MM.1S (cell line): ENCODE measurements at regions not wholly inside any gene's neighbourhood (a gene's known extent, or its start where the extent isn't known, plus 50 kb on each side); places are given as distances from the start of the nearest gene placed in this dataset.

Experiments used
- DNase-seq: peaks from one replicate; pipeline ENCODE4 v3.0.0-alpha.2; 2015
- H2AFZ ChIP-seq: fragments of 300-600 bp; sonication (generic); 2 replicates; pipeline ENCODE4 v1.6.0; 2016; ENCODE audit warnings: antibody characterized with exemption, low read length
- H3F3A ChIP-seq: fragments of 300-600 bp; sonication (generic); 2 replicates; pipeline ENCODE4 v1.6.1; 2016; ENCODE audit warnings: mild to moderate bottlenecking, antibody characterized with exemption, low read length, moderate library complexity, mixed read lengths; ENCODE audit not compliant: insufficient read depth
- H3K27ac ChIP-seq: fragments of 300-600 bp; sonication (generic); 2 replicates; pipeline ENCODE4 v1.5.1; 2016; ENCODE audit warnings: mild to moderate bottlenecking, low read length
- H3K27me3 ChIP-seq: fragments of 300-600 bp; sonication (generic); replicated peaks from 2 replicates; pipeline ENCODE4 v1.6.0; 2016; ENCODE audit warnings: low read length; ENCODE audit not compliant: insufficient read depth
- H3K36me3 ChIP-seq: fragments of 300-600 bp; sonication (generic); replicated peaks from 2 replicates; pipeline ENCODE4 v1.6.1; 2016; ENCODE audit warnings: mild to moderate bottlenecking, low read length, mixed read lengths; ENCODE audit not compliant: insufficient read depth
- H3K4me1 ChIP-seq: fragments of 300-600 bp; sonication (generic); 2 replicates; pipeline ENCODE4 v1.6.1; 2016; ENCODE audit warnings: low read length, mixed read lengths
- H3K4me2 ChIP-seq: fragments of 300-600 bp; sonication (generic); 2 replicates; pipeline ENCODE4 v1.6.0; 2016; ENCODE audit warnings: low read depth, low read length
- H3K4me3 ChIP-seq: fragments of 300-600 bp; sonication (generic); 2 replicates; pipeline ENCODE4 v1.5.1; 2016; ENCODE audit warnings: low read length, mixed read lengths
- H3K79me2 ChIP-seq: fragments of 300-600 bp; sonication (generic); 2 replicates; pipeline ENCODE4 v1.6.1; 2016; ENCODE audit warnings: mixed run types, low read length, mixed read lengths
- H3K9ac ChIP-seq: fragments of 300-600 bp; sonication (generic); 2 replicates; pipeline ENCODE4 v1.6.1; 2016; ENCODE audit warnings: low read length, mixed read lengths
- H3K9me2 ChIP-seq: fragments of 300-600 bp; sonication (generic); replicated peaks from 2 replicates; pipeline ENCODE4 v1.6.1; 2016; ENCODE audit warnings: mild to moderate bottlenecking, low read length, mixed read lengths; ENCODE audit not compliant: insufficient read depth
- H3K9me3 ChIP-seq: fragments of 300-600 bp; sonication (generic); replicated peaks from 2 replicates; pipeline ENCODE4 v1.6.1; 2016; ENCODE audit warnings: mild to moderate bottlenecking, low read length, mixed read lengths; ENCODE audit not compliant: insufficient read depth
- H4K20me1 ChIP-seq: fragments of 300-600 bp; sonication (generic); 2 replicates; pipeline ENCODE4 v1.6.1; 2016; ENCODE audit warnings: mild to moderate bottlenecking, low read length, moderate library complexity, mixed read lengths; ENCODE audit not compliant: insufficient read depth
- EZH2 ChIP-seq: fragments of 300-600 bp; sonication (generic); optimal IDR thresholded peaks from 2 replicates; pipeline ENCODE3; 2017; ENCODE audit warnings: low read depth, mild to moderate bottlenecking, antibody characterized with exemption, low read length, mixed read lengths
- EZH2phosphoT487 ChIP-seq: fragments of 300-600 bp; sonication (generic); IDR thresholded peaks from 2 replicates; pipeline ENCODE4 v1.6.1; 2018; ENCODE audit warnings: antibody characterized with exemption, low read length
- TF ChIP-seq, protein P1 (sequence below): fragments of 300-600 bp; sonication (generic); IDR thresholded peaks from 2 replicates; pipeline ENCODE4 v1.5.1; 2016; ENCODE audit warnings: antibody characterized with exemption, low read length, mixed read lengths

DNA sequence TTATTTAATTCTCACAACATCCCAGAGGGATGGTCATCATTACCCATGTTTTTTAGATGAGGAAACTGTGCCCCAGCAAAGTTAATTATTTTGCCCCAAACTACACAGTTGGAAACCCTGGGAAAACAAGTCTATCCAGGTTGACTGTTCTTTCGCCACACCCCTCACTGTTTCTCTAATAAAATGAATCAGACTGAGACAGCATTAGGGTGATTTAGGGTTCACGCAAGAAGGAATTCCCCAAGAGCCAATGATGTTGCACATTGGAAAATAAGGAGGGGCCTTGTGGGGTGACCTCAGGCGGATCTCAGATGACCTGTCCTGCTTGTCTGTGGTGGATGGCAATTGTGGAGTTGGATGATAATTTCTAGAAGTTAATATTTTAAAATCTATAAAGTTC is 135.7 kb upstream of the TBX20 start:
- TF ChIP-seq EZH2phosphoT487, result no peak
- TF ChIP-seq, protein P1, sequence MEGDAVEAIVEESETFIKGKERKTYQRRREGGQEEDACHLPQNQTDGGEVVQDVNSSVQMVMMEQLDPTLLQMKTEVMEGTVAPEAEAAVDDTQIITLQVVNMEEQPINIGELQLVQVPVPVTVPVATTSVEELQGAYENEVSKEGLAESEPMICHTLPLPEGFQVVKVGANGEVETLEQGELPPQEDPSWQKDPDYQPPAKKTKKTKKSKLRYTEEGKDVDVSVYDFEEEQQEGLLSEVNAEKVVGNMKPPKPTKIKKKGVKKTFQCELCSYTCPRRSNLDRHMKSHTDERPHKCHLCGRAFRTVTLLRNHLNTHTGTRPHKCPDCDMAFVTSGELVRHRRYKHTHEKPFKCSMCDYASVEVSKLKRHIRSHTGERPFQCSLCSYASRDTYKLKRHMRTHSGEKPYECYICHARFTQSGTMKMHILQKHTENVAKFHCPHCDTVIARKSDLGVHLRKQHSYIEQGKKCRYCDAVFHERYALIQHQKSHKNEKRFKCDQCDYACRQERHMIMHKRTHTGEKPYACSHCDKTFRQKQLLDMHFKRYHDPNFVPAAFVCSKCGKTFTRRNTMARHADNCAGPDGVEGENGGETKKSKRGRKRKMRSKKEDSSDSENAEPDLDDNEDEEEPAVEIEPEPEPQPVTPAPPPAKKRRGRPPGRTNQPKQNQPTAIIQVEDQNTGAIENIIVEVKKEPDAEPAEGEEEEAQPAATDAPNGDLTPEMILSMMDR, result no peak
- DNase-seq, result no peak
- Histone ChIP-seq H3K9me2 (no peaks in the 10 kb centered on the region), H3K9me3 (no peaks in the 10 kb centered on the region), H2AFZ (no peak overlapping the region), H3K9ac (no peak overlapping the region), H3F3A (no peaks in the 10 kb centered on the region), H3K79me2 (no peaks in the 10 kb centered on the region), H3K27ac (no peak overlapping the region), H3K4me1 (no peaks in the 10 kb centered on the region), H3K4me2 (no peak overlapping the region), H3K27me3 (no peaks in the 10 kb centered on the region), H3K4me3 (no peak overlapping the region), H4K20me1 (no peaks in the 10 kb centered on the region), H3K36me3 (no peaks in the 10 kb centered on the region)

DNA sequence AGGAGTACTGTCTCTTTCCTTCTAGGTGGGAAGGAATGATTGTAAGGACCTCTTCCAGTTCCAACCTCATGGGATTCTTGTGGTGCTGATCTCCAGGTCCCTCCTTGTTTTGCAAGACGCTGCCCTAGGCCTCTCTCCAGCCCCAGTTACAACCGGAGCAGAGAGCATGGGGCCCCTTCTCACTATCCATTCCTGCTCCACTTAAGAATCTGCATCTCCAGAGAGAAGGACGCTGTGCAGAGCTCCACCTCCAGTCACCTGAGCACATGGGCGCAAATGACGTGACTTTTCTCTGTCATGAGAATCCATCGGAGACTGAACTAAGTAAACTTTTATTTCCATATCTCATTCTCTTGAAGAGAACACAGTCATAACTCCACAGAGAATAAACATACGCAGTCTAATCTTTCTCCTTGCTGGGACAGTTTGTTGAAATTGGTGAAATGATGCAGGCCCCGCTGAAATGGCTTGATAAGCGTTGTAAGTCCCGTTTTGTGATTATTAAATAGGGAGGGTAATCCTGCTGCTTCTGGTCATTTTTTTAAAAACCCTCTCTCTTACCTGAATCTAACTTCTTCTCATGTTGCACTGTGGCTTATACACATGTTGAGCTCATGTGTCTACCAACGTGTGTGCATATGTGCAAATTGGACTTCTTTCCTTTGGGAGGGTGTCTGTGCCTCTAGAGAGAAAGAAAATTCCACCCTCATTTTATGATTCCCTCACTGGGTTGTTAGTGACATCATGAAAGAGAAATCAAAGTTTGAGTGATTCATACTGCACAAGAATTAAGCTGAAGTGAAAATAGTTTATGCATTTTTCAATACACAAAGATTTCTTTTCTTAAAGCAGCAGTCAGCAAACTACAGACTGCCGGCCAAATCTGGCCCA is 133.2 kb upstream of the TBX20 start:
- Histone ChIP-seq H3F3A (no peaks in the 10 kb centered on the region), H4K20me1 (no peaks in the 10 kb centered on the region), H3K79me2 (no peaks in the 10 kb centered on the region), H3K27ac (no peak overlapping the region), H3K9ac (no peak overlapping the region), H3K4me3 (no peak overlapping the region), H3K27me3 (no peaks in the 10 kb centered on the region), H3K4me2 (no peak overlapping the region), H3K36me3 (no peaks in the 10 kb centered on the region), H2AFZ (no peak overlapping the region), H3K4me1 (no peaks in the 10 kb centered on the region), H3K9me3 (no peaks in the 10 kb centered on the region), H3K9me2 (no peaks in the 10 kb centered on the region)
- no peak for TF ChIP-seq EZH2phosphoT487
- TF ChIP-seq, protein P1, result no peak
- TF ChIP-seq EZH2, result no peak
- no peak for DNase-seq

DNA sequence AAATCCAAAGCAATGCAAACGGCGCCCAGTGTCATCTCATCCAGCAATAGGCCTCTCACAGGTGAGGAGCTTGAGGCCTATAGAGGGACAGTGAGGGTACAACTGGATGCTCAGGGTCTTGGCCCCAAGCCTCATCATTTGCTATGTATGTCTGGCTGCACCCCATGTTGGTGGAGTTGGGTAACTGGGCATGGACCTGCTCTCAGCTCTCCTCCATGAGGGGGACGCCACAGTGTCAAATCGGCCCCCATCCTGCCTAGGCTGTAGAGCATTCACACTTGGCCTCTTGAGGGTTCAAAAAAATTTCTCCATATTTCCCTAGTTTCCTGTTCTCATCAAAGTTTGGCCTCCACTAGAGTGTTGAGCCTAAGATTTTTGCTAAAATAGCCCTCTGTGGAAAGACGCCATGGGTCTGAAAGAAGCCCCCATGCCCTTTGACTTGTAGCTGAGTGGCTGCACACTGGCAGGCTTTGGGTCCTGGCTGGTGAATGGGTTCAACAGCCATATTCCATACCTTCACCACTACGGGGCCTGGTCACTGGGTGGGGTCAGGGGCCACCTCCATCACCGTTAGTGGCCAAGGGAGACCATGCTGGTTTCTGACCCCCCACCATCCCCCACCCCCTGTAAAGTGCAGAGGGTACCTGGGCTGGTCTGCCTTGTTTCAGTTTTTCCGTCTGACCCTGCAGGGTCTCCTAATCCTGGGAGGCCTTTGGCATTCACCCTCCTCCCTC is 132.3 kb upstream of the TBX20 start:
- DNase-seq, result no peak
- Histone ChIP-seq H4K20me1 (no peaks in the 10 kb centered on the region), H3K79me2 (no peaks in the 10 kb centered on the region), H3K4me1 (no peaks in the 10 kb centered on the region), H3K9me3 (no peaks in the 10 kb centered on the region), H2AFZ (no peak overlapping the region), H3K9ac (no peak overlapping the region), H3K9me2 (no peaks in the 10 kb centered on the region), H3K4me3 (no peak overlapping the region), H3K4me2 (no peak overlapping the region), H3F3A (no peaks in the 10 kb centered on the region), H3K27me3 (no peaks in the 10 kb centered on the region), H3K36me3 (no peaks in the 10 kb centered on the region), H3K27ac (no peak overlapping the region)
- TF ChIP-seq EZH2phosphoT487, result no peak
- TF ChIP-seq, protein P1, result no peak
- TF ChIP-seq EZH2, result no peak
